Lower lobe of right lung (tissue), 2 donors: ENCODE measurements at regions not wholly inside any gene's neighbourhood (a gene's known extent, or its start where the extent isn't known, plus 50 kb on each side); places are given as distances from the start of the nearest gene placed in this dataset.

Experiments used
- ATAC-seq, 2 donors: fragments of 200-7000 bp; cut with Tn5 transposase; one replicate each; pipeline ENCODE4 v1.9.1; 2020 to 2022; ENCODE audit warnings: mild to moderate bottlenecking in 2 of 2, moderate library complexity in 2 of 2
- DNase-seq: peaks from one replicate; pipeline ENCODE4 v3.0.0-alpha.2; 2020
- H3K27ac ChIP-seq: fragments of 200-600 bp; one replicate; pipeline ENCODE4 v1.8.0; 2022
- H3K27me3 ChIP-seq: fragments of 200-600 bp; one replicate; pipeline ENCODE4 v1.8.0; 2022; ENCODE audit warnings: low read depth
- H3K36me3 ChIP-seq: fragments of 200-600 bp; one replicate; pipeline ENCODE4 v1.8.0; 2022; ENCODE audit warnings: mild to moderate bottlenecking
- H3K4me1 ChIP-seq: fragments of 200-600 bp; one replicate; pipeline ENCODE4 v1.8.0; 2022
- H3K4me3 ChIP-seq: fragments of 200-600 bp; one replicate; pipeline ENCODE4 v1.8.0; 2022; ENCODE audit warnings: mild to moderate bottlenecking
- H3K9me3 ChIP-seq: fragments of 200-600 bp; one replicate; pipeline ENCODE4 v1.8.0; 2022
- CTCF ChIP-seq: fragments of 200-600 bp; IDR thresholded peaks from one replicate; pipeline ENCODE4 v1.8.0; 2022; ENCODE audit warnings: antibody characterized with exemption, mild to moderate bottlenecking
- intact Hi-C: fragments of 100-400 bp; cut with DNase I; formaldehyde crosslinking; loops from one replicate; pipeline ENCODE4 v1.11.0; 2022
- donor health status: DM: no; HTN: yes; CAD: no; lungs with severe emphysema.

DNA sequence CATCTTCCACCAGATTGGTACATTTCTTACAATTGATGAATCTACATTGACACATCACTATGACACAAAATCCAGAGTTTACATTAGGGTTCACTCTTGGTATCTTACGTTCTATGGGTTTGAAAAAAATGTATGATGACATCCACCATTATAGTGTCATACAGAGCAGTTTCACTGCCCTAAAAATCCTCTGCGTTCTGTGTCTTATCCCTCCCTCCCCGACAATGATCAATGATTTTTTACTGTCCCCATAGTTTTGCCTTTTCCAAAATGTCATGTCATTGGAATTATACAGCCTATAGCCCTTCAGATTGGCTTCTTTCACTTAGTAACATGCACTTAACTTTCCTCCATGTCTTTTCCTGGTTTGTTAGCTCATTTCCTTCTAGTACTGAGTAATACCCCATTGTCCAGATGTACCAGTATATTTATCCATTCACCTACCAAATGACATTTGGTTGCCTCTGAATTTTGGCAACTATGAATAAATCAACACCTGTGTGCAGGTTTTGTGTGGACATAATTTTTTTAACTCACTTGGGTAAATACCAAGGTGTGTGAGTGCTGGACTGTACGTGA is 80.9 kb upstream of the CDC42BPA start:
- H3K36me3 ChIP-seq, result no peaks in the 10 kb centered on the region

DNA sequence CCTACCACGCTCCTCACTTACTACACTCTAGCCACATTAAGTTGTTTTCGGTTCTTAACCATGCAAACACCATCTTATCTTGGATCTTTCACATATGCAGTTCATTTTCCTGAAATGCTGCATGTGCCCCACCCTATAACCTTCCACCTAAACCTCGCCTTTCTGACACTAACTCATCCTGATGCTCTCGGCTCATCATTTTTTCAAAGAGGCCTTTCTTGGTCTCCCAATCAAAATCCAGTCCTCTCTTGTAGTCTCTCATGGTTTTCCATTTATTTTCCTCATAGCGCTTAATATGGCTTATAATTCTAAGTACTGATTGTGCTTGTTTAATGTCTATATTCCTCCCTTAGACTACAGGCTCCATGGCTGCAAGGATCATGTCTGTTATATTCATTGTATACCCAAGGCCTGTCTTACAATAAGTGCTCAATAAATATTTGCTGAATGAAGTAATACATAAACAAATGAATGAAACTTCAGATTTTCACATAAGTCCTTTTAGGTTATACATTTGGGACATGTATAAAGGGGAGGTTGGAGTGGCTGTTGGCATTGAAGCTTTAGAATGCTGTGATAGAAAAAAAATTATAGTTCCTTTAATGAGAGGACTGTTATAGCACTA is 79.2 kb upstream of the CDC42BPA start:
- DNase-seq (no peak), ATAC-seq (no peak)
- TF ChIP-seq CTCF, result no peak
- Histone ChIP-seq H3K36me3 (no peaks in the 10 kb centered on the region), H3K4me1 (no peaks in the 10 kb centered on the region), H3K27me3 (no peaks in the 10 kb centered on the region), H3K4me3 (no peak overlapping the region), H3K9me3 (no peaks in the 10 kb centered on the region), H3K27ac (no peak overlapping the region)
- intact Hi-C loops, result no loop called here

More for the DNA sequence above, 80.9 kb upstream of the CDC42BPA start:
- no peak for TF ChIP-seq CTCF
- H3K9me3 ChIP-seq, result no peaks in the 10 kb centered on the region
- intact Hi-C loops, result no loop called here
- DNase-seq, result no peak
- H3K4me3 ChIP-seq, result no peak overlapping the region
- no peak for ATAC-seq
- no peaks in the 10 kb centered on the region for H3K4me1 ChIP-seq
- no peaks in the 10 kb centered on the region for H3K27me3 ChIP-seq
- H3K27ac ChIP-seq, result no peak overlapping the region

DNA sequence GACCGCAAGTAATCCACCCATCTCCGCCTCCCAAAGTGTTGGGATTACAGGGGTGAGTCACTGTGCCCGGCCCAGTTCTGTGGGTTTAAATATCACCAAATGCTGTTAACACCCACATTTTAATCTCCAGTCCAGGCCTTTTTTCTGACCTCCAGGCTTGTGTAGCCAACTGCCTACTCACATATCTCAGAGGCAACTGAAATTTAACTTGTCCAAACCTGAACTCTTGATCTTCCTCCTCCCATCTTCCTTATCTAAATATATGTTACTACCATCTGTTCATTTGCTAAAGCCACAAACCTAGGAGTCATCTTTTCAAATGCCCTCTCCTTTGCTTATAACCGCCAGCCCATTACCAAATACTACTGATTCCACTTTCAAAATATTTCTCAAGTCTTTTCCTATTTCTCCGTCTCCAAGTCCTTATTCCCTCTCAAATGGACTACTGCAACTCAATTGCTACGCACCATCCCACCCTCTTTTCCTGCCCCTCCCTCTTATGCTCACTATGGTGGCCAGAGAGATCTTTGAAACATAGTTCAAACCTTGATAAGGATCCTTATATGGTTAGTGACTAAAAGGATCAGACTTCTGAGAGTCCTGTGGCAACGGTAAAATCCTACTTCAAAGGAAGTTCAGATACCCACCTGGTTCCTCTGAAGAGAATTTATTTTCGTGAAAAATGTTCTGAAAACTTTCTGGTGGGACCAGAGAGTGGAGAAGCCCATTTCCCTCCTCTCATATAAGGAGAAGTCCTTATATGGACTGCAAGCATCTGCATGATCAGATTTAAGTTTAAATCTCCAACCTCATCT is 78.5 kb upstream of the CDC42BPA start:
- no peak overlapping the region for H3K27ac ChIP-seq
- no peaks in the 10 kb centered on the region for H3K9me3 ChIP-seq
- intact Hi-C loops, result no loop called here
- no peaks in the 10 kb centered on the region for H3K27me3 ChIP-seq
- DNase-seq (no peak), ATAC-seq (no peak)
- H3K36me3 ChIP-seq, result no peaks in the 10 kb centered on the region
- H3K4me3 ChIP-seq, result no peak overlapping the region
- TF ChIP-seq CTCF, result no peak
- no peaks in the 10 kb centered on the region for H3K4me1 ChIP-seq

DNA sequence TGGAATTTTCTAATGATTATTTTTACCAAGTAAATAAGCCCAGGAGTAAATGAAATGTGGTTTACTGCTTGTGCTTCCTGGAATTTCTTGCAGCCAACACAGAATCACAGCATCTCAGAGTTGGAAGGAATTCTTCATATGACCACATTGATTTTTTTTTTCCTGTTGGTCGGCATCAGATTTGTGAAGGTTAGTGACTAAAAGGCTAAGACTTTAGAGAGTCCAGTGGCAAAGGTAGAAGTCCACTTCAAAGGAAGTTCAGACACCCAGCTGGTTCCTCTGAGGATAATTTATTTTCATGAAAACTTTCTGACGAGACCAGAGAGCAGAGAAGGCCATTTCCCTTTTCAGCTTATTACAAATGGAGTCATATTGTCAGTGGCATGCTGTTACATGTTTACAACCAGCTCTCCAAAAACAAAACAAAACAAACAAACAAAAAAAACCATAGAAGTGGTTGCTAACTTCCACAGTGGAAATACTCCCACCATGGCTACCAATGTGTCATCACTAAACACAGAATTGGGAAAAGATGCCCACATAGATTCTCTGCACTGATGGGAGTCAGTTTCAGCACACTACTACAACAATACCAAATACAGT is 77.2 kb upstream of the CDC42BPA start:
- DNase-seq, result no peak
- H3K36me3 ChIP-seq, result no peaks in the 10 kb centered on the region
- TF ChIP-seq CTCF, result no peak
- intact Hi-C loops, result no loop called here
- no peak overlapping the region for H3K4me3 ChIP-seq
- H3K27ac ChIP-seq, result no peak overlapping the region
- no peaks in the 10 kb centered on the region for H3K4me1 ChIP-seq
- no peaks in the 10 kb centered on the region for H3K27me3 ChIP-seq
- no peak for ATAC-seq
- no peaks in the 10 kb centered on the region for H3K9me3 ChIP-seq

DNA sequence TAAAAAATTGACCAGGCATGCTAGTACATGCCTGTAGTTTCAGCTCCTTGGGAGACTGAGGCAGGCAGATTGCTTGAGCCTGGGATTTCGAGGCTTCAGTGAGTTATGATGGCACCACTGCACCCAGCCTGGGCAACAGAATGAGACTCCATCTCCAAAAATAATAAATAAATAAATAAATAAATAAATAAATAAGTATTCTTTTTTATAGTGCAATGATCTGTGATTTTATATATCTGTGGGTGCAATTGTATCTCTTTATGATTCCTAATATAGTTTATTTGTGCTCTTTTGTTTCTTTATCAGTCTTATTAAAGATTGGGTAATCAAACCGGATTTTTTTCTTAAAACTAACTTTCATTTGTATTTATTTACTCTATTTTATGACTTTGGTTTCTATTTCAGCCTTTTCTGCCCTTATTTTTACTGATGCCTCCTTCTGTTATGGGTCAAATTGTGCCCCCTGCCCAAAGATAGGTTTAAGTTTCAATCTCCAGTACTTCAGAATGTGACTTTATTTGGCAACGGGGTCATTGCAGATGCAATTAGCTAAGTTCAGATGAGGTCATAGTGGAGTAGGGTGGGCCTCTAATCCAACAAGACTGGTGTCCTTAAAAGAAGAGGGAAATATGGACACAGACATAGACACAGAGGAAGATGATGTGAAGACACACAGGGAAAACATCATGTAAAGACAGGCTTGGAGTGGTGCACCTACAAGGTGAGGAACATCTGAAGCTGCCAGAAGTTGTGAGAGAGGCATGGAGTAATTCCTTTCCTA is 74.9 kb upstream of the CDC42BPA start:
- H3K4me3 ChIP-seq, result no peak overlapping the region
- ATAC-seq (no peak), DNase-seq (no peak)
- no peak overlapping the region for H3K27ac ChIP-seq
- no peak for TF ChIP-seq CTCF
- no peaks in the 10 kb centered on the region for H3K27me3 ChIP-seq
- H3K9me3 ChIP-seq, result no peaks in the 10 kb centered on the region
- intact Hi-C loops, result no loop called here
- H3K4me1 ChIP-seq, result no peaks in the 10 kb centered on the region
- no peaks in the 10 kb centered on the region for H3K36me3 ChIP-seq
